Activated T-cell treated with anti-CD3 and anti-CD28 coated beads, Interleukin-2, amount 50 U/mL, for 24 hours (primary cell): ENCODE measurements at regions not wholly inside any gene's neighbourhood (a gene's known extent, or its start where the extent isn't known, plus 50 kb on each side); places are given as distances from the start of the nearest gene placed in this dataset.
A peak's percentile ranks its signal among the peaks of the same experiment; 100 is the strongest.
"Not testable (repeated sequence)": the region's sequence is repeated elsewhere in the genome, so short reads cannot be mapped to it uniquely, and the experiment has no call there.

Experiments
- DNase-seq: peaks from one replicate; pipeline ENCODE4 v3.0.0-alpha.2; 2020
- H3K27ac Mint-ChIP-seq: 2 replicates; pipeline ENCODE4 v1.8.0; 2020; ENCODE audit warnings: mild to moderate bottlenecking, mixed read lengths
- H3K27me3 Mint-ChIP-seq: 2 replicates; pipeline ENCODE4 v1.8.0; 2020; ENCODE audit warnings: mixed read lengths
- H3K36me3 Mint-ChIP-seq: 2 replicates; pipeline ENCODE4 v1.8.0; 2020; ENCODE audit warnings: low read depth, mixed read lengths
- H3K4me1 Mint-ChIP-seq: 2 replicates; pipeline ENCODE4 v1.8.0; 2020; ENCODE audit warnings: low read depth, mixed read lengths
- H3K4me3 Mint-ChIP-seq: 2 replicates; pipeline ENCODE4 v1.8.0; 2020; ENCODE audit warnings: mild to moderate bottlenecking, moderate library complexity, mixed read lengths
- H3K9me3 Mint-ChIP-seq: 2 replicates; pipeline ENCODE4 v1.8.0; 2020; ENCODE audit warnings: mixed read lengths

DNA sequence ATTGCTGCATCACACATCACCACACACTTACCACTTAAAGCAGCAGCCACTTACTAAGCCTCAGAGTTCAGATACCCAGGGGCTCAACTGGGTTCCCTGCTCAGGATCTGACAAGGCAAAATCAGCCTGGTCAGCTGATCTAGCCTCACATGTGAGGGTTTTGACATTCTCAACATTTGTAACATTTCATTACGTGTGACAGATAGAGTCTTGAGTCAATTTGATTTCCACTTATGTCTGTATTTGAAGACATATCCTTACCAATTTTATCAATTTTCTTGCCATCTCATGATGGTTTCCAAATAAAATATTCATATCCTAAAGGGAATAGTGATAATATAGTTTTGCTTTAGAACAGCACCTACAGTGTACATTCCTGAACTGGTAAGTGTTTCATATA lies 494.7 kb upstream of the PFKP start:
- no peaks in the 10 kb centered on the region for H3K36me3 Mint-ChIP-seq
- no peak for DNase-seq
- H3K4me1 Mint-ChIP-seq = no peaks in the 10 kb centered on the region
- no peak overlapping the region for H3K4me3 Mint-ChIP-seq
- no peaks in the 10 kb centered on the region for H3K9me3 Mint-ChIP-seq
- H3K27ac Mint-ChIP-seq = no peak overlapping the region
- peaks cover 3% of the 10 kb centered on the region for H3K27me3 Mint-ChIP-seq

DNA sequence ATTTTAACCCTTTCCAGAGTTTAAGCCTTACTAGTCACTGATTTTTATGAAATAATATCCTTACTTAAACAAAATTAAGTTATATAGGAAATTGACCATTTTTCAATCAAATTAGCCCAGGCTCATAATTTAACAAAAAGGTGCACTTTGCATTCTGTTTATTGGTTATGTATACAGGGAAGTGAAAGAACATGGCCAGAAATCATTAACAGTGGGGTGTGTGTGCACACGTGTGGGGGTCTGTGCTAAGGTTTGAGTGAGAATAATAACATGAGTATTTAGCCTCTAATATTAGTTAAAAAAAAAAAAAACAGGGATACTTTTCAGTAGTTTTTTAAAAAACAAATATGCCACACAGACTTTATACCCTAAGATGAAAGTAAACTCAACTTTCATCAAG lies 510.5 kb upstream of the PFKP start:
- Mint-ChIP-seq H3K27me3 (no peaks in the 10 kb centered on the region), H3K4me3 (no peak overlapping the region), H3K27ac (no peak overlapping the region)

DNA sequence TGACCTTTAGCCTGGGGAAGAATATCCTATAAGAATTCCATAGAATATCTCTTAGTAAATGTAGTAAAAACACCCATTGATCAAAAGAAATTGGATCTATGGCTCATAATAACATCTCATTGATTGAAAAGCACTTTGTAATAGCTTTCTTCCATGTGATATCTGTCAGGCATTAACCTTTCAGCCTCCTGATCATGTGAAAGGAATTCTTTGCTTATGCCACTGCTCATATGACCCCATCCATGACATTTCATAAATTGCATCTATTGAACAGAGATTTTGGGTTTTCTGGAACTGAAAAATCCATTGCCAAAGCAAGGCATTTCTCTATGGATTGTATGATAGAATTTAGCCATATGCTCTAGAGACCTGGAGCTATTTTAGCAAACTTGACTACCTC lies 519.3 kb upstream of the PFKP start:
- DNase-seq = no peak
- no peaks in the 10 kb centered on the region for H3K4me1 Mint-ChIP-seq
- no peaks in the 10 kb centered on the region for H3K27me3 Mint-ChIP-seq
- H3K9me3 Mint-ChIP-seq = no peaks in the 10 kb centered on the region
- no peak overlapping the region for H3K27ac Mint-ChIP-seq
- H3K36me3 Mint-ChIP-seq = no peaks in the 10 kb centered on the region
- H3K4me3 Mint-ChIP-seq = no peak overlapping the region

More for the DNA sequence above, 510.5 kb upstream of the PFKP start:
- no peak for DNase-seq
- Mint-ChIP-seq H3K36me3 (no peaks in the 10 kb centered on the region), H3K4me1 (no peaks in the 10 kb centered on the region), H3K9me3 (no peaks in the 10 kb centered on the region)

DNA sequence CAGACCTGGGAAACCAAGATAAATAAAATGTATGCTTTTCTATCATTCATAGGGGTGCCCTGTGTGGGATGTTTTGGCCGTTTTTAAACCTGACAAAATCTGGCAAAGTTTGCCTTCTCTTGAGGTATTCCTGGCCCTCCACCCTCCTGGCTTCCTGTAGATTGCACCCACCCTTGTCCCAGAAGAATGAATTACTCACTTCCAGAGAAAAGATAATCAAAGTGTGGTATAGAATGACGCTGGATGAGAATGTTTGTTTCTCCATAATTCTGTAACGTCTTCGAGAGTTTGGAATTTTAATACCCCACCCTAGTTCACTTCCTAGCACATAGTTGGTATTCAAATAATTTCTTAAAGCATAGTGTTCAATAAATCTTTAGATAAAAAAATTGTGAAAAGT lies 519.7 kb upstream of the PFKP start:
- H3K36me3 Mint-ChIP-seq = no peaks in the 10 kb centered on the region
- H3K9me3 Mint-ChIP-seq = no peaks in the 10 kb centered on the region
- H3K4me3 Mint-ChIP-seq = no peak overlapping the region
- no peaks in the 10 kb centered on the region for H3K27me3 Mint-ChIP-seq
- no peak overlapping the region for H3K27ac Mint-ChIP-seq
- H3K4me1 Mint-ChIP-seq = no peaks in the 10 kb centered on the region
- no peak for DNase-seq

DNA sequence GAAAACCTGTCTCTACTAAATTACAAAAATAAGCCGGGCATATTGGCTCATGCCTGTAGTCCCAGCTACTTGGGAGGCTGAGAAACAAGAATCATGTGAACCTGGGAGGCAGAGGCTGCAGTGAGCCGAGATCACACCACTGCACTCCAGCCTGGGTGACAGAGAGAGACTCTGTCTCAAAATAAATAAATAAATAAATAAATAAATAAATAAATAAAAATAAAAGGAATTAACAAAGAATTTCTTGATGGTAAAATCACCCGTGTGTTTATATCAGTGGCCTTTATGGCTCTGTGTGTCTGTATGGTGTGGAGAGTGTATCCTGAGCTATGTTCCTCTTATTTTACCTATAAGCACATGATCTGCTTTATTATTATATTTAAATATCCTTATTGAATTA lies 520.5 kb upstream of the PFKP start:
- not testable (repeated sequence) for H3K4me1 Mint-ChIP-seq, H3K4me3 Mint-ChIP-seq, H3K9me3 Mint-ChIP-seq, DNase-seq, H3K27ac Mint-ChIP-seq, H3K36me3 Mint-ChIP-seq, H3K27me3 Mint-ChIP-seq

DNA sequence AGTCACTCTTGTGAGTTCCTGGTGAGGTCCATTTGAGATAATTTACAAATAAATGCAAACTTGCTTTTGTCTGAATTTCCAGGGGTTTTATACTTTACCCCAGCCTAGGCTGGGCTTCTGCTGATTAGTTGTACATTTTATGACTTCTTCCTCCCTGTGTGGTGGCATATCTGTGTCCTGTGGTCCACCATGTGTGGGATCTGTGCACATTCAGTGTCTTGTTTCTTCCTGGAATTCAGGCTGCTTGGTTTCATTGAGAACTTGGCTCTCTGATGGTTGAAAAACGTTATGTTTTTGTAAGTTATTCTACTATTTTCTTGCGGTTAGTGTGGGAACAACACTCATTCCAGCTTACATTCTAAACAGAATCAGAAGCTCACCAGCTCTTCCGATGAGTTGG lies 523.4 kb upstream of the PFKP start:
- Mint-ChIP-seq H3K36me3 (no peaks in the 10 kb centered on the region), H3K27me3 (no peaks in the 10 kb centered on the region), H3K4me1 (no peaks in the 10 kb centered on the region), H3K9me3 (no peaks in the 10 kb centered on the region), H3K27ac (no peak overlapping the region), H3K4me3 (no peak overlapping the region)
- no peak for DNase-seq

DNA sequence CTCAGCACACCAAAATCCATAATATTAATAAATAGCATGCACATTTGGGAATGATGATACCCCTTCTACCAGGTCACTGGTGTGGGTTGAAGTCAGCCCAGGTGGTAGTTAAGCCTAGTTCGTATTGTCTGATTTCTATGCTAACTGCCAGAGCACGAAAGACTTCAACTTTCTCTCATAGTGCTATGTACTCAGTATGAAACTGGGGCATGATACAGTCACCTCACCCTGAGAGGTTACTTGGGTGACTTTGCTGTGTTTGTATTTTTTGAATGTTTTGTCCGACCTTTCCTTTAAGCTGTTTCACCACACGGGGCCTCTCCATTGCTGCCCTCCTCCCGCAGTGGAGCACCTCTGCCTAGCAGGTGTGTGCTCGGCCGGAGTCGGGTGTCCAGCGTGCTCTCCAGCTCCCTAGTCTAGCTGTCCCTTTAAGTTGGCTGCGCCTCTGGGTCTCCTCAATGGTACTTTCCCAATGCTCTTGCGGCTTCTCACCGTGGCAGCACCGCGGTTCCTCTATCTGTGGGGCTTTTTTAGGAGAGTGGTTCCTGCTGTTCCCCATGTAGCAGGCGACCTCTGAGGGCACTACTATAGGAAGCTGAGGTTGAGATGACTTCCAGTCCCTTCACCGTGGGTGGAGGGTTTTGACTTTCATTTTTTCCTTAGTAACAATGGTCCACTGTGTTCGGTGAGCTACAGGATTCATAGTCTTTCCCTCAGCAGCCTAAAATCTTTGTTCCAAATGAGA lies 524.0 kb upstream of the PFKP start:
- Mint-ChIP-seq H3K36me3 (no peaks in the 10 kb centered on the region), H3K4me1 (no peaks in the 10 kb centered on the region), H3K4me3 (no peak overlapping the region), H3K27me3 (no peaks in the 10 kb centered on the region), H3K9me3 (no peaks in the 10 kb centered on the region), H3K27ac (no peak overlapping the region)
- no peak for DNase-seq

DNA sequence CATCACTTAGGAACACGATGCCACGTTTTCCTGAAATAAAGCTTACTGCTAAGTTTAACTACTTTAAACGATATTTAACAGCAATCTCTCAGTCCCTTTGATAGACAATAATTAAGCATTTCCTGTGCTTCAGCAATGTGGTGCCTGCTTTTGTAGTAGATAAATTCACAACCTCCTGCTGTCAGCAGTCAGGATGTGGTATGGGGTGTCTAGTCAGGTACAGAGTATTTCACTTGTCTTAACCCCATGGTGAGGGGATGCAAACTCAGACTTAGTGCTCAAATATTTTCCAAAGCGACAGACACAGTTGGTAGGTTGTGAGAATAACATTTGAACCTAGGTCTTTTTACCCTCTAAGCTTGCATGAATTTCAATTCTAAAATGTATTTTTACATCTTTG lies 526.2 kb upstream of the PFKP start:
- Mint-ChIP-seq H3K27ac (no peak overlapping the region), H3K9me3 (no peaks in the 10 kb centered on the region), H3K36me3 (no peaks in the 10 kb centered on the region), H3K4me1 (no peaks in the 10 kb centered on the region), H3K4me3 (no peak overlapping the region), H3K27me3 (no peaks in the 10 kb centered on the region)
- no peak for DNase-seq

DNA sequence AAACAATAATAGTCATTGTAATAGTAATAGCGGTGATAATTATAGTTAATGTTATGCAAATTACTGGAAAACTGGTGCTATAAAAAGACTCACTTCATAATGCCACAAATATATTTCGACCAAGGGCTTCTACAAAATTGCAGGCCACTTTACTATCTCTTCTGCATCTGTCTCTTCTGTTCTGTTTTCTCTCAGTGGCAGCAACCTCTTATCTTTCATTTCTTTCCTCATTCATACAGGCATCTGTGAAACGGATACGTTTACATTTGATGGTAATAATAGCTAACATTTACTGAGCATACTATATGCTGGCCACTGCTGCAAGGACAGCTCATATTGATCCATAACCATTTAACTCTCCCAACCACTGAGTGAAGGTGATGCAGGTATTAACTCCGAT lies 537.4 kb upstream of the PFKP start:
- no peak for DNase-seq
- no peaks in the 10 kb centered on the region for H3K36me3 Mint-ChIP-seq
- no peak overlapping the region for H3K27ac Mint-ChIP-seq
- no peak overlapping the region for H3K4me3 Mint-ChIP-seq
- no peaks in the 10 kb centered on the region for H3K27me3 Mint-ChIP-seq
- H3K9me3 Mint-ChIP-seq = no peaks in the 10 kb centered on the region
- no peaks in the 10 kb centered on the region for H3K4me1 Mint-ChIP-seq

DNA sequence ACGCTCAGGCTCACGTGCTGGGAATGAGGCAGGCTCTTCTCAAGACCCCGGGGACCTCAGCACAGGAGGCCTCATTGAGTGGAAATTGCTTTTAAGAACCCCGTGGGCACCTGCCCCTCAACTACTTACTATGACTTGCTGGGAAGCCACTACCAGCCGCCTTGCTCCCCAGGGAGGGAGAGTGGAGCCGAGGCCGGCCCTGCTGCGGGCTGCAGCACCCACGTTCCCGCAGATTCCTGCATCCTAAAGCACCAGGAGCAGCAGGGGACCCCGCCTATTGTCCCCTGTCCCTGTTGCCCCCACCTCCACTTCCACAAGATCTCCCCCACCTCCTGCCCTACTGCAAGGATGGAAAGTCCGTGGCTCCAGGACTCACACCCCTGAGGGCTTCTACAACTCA lies 541.6 kb upstream of the PFKP start:
- Mint-ChIP-seq H3K27ac (no peak overlapping the region), H3K4me1 (no peaks in the 10 kb centered on the region), H3K36me3 (no peaks in the 10 kb centered on the region), H3K9me3 (no peaks in the 10 kb centered on the region), H3K27me3 (no peaks in the 10 kb centered on the region), H3K4me3 (no peak overlapping the region)
- DNase-seq = no peak

DNA sequence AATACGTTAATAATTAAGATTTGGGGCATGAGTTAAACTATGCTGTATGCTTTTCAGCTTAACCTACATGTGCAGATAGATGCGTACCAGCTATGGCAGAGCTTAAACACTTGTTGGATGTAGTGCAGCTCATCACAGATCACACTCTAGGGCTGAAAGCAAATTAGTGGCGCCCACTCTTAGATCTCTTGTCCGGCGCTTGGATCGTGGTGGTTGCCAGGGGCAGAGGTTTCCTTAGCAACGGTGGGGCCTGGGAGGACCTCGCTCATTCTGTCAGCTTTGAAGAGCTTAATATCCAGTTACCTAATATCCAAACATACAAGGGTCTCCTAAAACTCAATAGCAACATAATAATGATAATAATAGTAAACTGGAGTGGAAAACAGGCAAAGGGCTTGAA lies 548.2 kb upstream of the PFKP start:
- H3K4me1 Mint-ChIP-seq = no peaks in the 10 kb centered on the region

DNA sequence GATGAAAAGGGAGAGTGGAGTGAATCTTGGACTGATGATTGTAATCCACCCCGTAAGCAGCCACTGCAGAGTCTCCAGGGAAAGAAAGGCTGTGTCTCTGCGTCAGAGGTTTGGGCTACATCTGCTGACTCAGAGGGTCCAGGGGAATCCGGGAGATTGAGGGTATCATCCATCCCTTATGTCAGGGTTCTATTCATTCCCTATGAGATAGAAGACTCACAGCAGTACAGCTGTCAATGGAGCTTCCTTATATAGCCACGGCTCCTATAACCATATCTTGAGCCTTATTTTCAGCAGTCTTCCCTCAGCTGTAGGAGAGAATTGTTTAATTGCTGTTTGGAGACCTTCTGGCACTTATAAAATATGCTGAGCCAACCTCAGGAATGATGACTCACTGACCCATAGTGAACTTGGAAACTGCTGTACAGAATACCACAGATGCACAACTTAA lies 558.2 kb upstream of the PFKP start:
- no peak overlapping the region for H3K4me3 Mint-ChIP-seq
- no peaks in the 10 kb centered on the region for H3K9me3 Mint-ChIP-seq
- H3K36me3 Mint-ChIP-seq = no peaks in the 10 kb centered on the region
- no peak overlapping the region for H3K27ac Mint-ChIP-seq
- DNase-seq = no peak
- no peaks in the 10 kb centered on the region for H3K4me1 Mint-ChIP-seq
- peaks cover 16% of the 10 kb centered on the region for H3K27me3 Mint-ChIP-seq

More for the DNA sequence above, 548.2 kb upstream of the PFKP start:
- Mint-ChIP-seq H3K4me3 (no peak overlapping the region), H3K36me3 (no peaks in the 10 kb centered on the region), H3K27me3 (no peaks in the 10 kb centered on the region), H3K27ac (no peak overlapping the region), H3K9me3 (no peaks in the 10 kb centered on the region)
- DNase-seq = no peak

DNA sequence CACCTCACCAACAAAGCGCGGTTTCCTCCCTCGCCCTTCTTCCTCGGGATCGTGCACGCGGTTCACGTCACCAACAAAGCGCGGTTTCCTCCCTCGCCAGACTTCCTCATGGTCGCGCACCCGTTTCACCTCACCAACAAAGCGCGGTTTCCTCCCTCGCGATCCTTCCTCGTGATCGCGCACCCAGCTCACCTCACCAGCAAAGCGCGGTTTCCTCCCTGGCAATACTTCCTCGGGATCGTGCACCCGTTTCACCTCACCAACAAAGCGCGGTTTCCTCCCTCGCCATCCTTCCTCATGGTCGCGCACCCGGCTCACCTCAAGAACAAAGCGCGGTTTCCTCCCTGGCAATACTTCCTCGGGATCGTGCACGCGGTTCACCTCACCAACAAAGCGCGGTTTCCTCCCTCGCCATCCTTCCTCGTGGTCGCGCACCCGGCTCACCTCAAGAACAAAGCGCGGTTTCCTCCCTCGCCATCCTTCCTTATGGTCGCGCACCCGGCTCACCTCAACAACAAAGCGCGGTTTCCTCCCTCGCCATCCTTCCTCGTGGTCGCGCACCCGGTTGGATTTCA lies 565.9 kb upstream of the PFKP start:
- Mint-ChIP-seq H3K9me3 (peaks cover 16% of the 10 kb centered on the region), H3K27me3 (peaks cover 10% of the 10 kb centered on the region), H3K4me1 (peaks cover 11% of the 10 kb centered on the region), H3K27ac (peak overlapping the region; percentile 40), H3K4me3 (peak overlapping the region; percentile 20)
- not testable (repeated sequence) for H3K36me3 Mint-ChIP-seq, DNase-seq

DNA sequence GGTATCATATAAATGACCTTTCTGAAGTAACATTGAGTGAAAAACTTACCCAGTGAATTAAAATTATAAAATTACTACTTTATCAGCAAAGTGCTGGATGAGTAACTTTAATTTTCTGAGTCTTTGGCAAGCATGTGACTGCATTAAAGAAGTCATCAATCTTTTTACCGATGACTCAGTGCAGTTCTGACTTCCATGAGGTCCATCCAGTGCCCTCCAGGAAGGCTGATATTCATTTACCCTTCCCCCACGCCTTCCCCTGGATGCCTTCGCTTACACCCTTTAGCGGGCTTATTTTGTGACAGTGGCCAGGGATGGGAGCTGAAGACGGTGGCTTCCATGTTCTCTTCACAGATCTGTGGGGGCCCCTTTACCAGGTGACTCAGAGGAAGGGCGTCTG lies 572.9 kb upstream of the PFKP start:
- no peak overlapping the region for H3K27ac Mint-ChIP-seq
- no peaks in the 10 kb centered on the region for H3K36me3 Mint-ChIP-seq
- no peaks in the 10 kb centered on the region for H3K4me1 Mint-ChIP-seq
- peaks cover 10% of the 10 kb centered on the region for H3K27me3 Mint-ChIP-seq
- DNase-seq = no peak
- no peak overlapping the region for H3K4me3 Mint-ChIP-seq
- H3K9me3 Mint-ChIP-seq = no peaks in the 10 kb centered on the region

DNA sequence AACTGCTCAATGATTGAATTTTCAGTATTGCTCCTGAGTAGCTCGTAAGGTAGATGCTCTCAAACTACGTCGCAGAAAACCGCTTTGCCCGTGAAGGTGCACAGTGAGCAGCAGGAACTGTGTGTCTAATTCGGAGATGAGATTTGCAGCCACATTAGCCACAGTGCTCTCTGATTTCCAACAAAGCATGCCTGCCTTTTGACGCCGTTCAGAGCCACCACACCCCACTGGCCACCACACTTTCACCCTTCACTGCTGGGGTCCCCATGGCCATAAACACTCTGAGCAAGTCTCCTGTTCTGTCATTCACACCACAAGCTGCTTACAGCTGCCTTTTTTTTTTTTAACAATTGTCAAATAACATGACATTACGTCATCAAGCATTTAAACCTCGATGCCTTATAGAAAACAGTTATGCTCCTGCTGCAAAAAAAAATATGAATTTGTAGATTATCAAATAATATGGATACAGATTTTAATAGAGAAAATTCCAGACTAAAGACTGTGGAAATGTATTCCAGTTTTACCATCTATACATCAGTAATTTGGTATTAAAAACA lies 578.8 kb upstream of the PFKP start:
- no peaks in the 10 kb centered on the region for H3K9me3 Mint-ChIP-seq

More for the DNA sequence above, 578.8 kb upstream of the PFKP start:
- H3K4me1 Mint-ChIP-seq = no peaks in the 10 kb centered on the region
- no peak for DNase-seq
- no peak overlapping the region for H3K27ac Mint-ChIP-seq
- H3K36me3 Mint-ChIP-seq = no peaks in the 10 kb centered on the region
- H3K4me3 Mint-ChIP-seq = no peak overlapping the region
- H3K27me3 Mint-ChIP-seq = no peaks in the 10 kb centered on the region
